ENCODE measurements at regions not wholly inside any gene's neighbourhood (a gene's known extent, or its start where the extent isn't known, plus 50 kb on each side); places are given as distances from the start of the nearest gene placed in this dataset.

- Mint-ChIP-seq H3K27me3 (ENCODE audit: low read depth in 3 of 3) (peaks cover 0 to 1% (median 1%) of the 10 kb centered on the region in 3 donors), H3K36me3 (no peaks in the 10 kb centered on the region), H3K9me3 (no peaks in the 10 kb centered on the region), H3K27ac (no peak overlapping the region), H3K4me1 (peaks cover 12% of the 10 kb centered on the region), H3K4me3 (no peak overlapping the region)
- Histone ChIP-seq H4K20me1 (ENCODE audit: insufficient read depth, low read length) (no peaks in the 10 kb centered on the region), H3K4me1 (ENCODE audit: control insufficient read depth in 1 of 2, insufficient read depth in 2 of 2, low read length in 2 of 2) (peaks cover 0 to 6% of the 10 kb centered on the region in 2 donors), H3K4me3 (replicated peaks in 1 of 3; ENCODE audit: low read depth in 2 of 3, low read length in 3 of 3) (no peak overlapping the region), H3K79me2 (ENCODE audit: insufficient read depth, low read length) (no peaks in the 10 kb centered on the region), H3K9me3 (replicated peaks in 1 of 2; ENCODE audit: control insufficient read depth in 1 of 2, insufficient read depth in 1 of 2, low read length in 2 of 2) (no peaks in the 10 kb centered on the region), H2AFZ (ENCODE audit: insufficient read depth, low read depth, low read length, poor library complexity, severe bottlenecking) (no peak overlapping the region), H3K4me2 (replicated peaks; ENCODE audit: extremely low read depth, low read length, poor library complexity, severe bottlenecking) (no peak overlapping the region), H3K36me3 (replicated peaks in 1 of 2; ENCODE audit: control insufficient read depth in 1 of 2, insufficient read depth in 2 of 2, low read length in 2 of 2) (no peaks in the 10 kb centered on the region), H3K27ac (ENCODE audit: low read depth in 1 of 2, low read length in 2 of 2) (no peak overlapping the region), H3K9ac (ENCODE audit: insufficient read depth, low read length, poor library complexity, severe bottlenecking) (no peak overlapping the region), H3K27me3 (ENCODE audit: control insufficient read depth in 2 of 2, insufficient read depth in 2 of 2, low read length in 2 of 2) (no peaks in the 10 kb centered on the region)
- intact Hi-C loops (cut with micrococcal nuclease) = no loop called here
- DNase-seq = no peak
- WGBS (ENCODE audit: insufficient coverage) = 85% methylated on average over 2 of the region's 2 CpGs
- TF ChIP-seq CTCF (IDR thresholded peaks at IDR 0.05) = no peak
These were observed 94.4 kb downstream of the NAV1 start for GRCh38 chr1:201633297-201633696.

GRCh38 chr1:201633811-201634210 is 94.9 kb downstream of the NAV1 start:
- no peaks in the 10 kb centered on the region for H3K79me2 ChIP-seq (ENCODE audit: insufficient read depth, low read length)
- H3K4me2 ChIP-seq (replicated peaks; ENCODE audit: extremely low read depth, low read length, poor library complexity, severe bottlenecking) = no peak overlapping the region
- H3K27me3 ChIP-seq (ENCODE audit: control insufficient read depth in 2 of 2, insufficient read depth in 2 of 2, low read length in 2 of 2) = no peaks in the 10 kb centered on the region
- 93% methylated on average over 5 of the region's 5 CpGs for WGBS (ENCODE audit: insufficient coverage)
- intact Hi-C loops (cut with micrococcal nuclease) = no loop called here
- Mint-ChIP-seq H3K4me3 (no peak overlapping the region), H3K9me3 (no peaks in the 10 kb centered on the region), H3K36me3 (no peaks in the 10 kb centered on the region), H3K4me1 (peaks cover 12% of the 10 kb centered on the region), H3K27ac (no peak overlapping the region), H3K27me3 (ENCODE audit: low read depth in 3 of 3) (peaks cover 0 to 1% (median 1%) of the 10 kb centered on the region in 3 donors)
- H3K9me3 ChIP-seq (replicated peaks in 1 of 2; ENCODE audit: control insufficient read depth in 1 of 2, insufficient read depth in 1 of 2, low read length in 2 of 2) = no peaks in the 10 kb centered on the region
- DNase-seq = no peak
- H3K9ac ChIP-seq (ENCODE audit: insufficient read depth, low read length, poor library complexity, severe bottlenecking) = no peak overlapping the region
- H3K4me3 ChIP-seq (replicated peaks in 1 of 3; ENCODE audit: low read depth in 2 of 3, low read length in 3 of 3) = no peak overlapping the region
- no peak for TF ChIP-seq CTCF (IDR thresholded peaks at IDR 0.05)
- no peaks in the 10 kb centered on the region for H3K36me3 ChIP-seq (replicated peaks in 1 of 2; ENCODE audit: control insufficient read depth in 1 of 2, insufficient read depth in 2 of 2, low read length in 2 of 2)
- H3K27ac ChIP-seq (ENCODE audit: low read depth in 1 of 2, low read length in 2 of 2) = no peak overlapping the region
- H3K4me1 ChIP-seq (ENCODE audit: control insufficient read depth in 1 of 2, insufficient read depth in 2 of 2, low read length in 2 of 2) = peaks cover 0 to 6% of the 10 kb centered on the region in 2 donors
- no peak overlapping the region for H2AFZ ChIP-seq (ENCODE audit: insufficient read depth, low read depth, low read length, poor library complexity, severe bottlenecking)
- H4K20me1 ChIP-seq (ENCODE audit: insufficient read depth, low read length) = no peaks in the 10 kb centered on the region

Data from CD14-positive monocyte (primary cell).